Erythroblast (primary cell): ENCODE measurements at regions not wholly inside any gene's neighbourhood (a gene's known extent, or its start where the extent isn't known, plus 50 kb on each side); places are given as distances from the start of the nearest gene placed in this dataset.

Experiments used
- GATA1 ChIP-seq: IDR thresholded peaks from 2 replicates; pipeline ENCODE4 v1.6.1; 2011; ENCODE audit warnings: low read depth, mild to moderate bottlenecking, control low read depth, low read length, moderate library complexity
- POLR2A ChIP-seq: IDR thresholded peaks from 2 replicates; pipeline ENCODE4 v1.6.1; 2011; ENCODE audit warnings: mild to moderate bottlenecking, low read length

DNA sequence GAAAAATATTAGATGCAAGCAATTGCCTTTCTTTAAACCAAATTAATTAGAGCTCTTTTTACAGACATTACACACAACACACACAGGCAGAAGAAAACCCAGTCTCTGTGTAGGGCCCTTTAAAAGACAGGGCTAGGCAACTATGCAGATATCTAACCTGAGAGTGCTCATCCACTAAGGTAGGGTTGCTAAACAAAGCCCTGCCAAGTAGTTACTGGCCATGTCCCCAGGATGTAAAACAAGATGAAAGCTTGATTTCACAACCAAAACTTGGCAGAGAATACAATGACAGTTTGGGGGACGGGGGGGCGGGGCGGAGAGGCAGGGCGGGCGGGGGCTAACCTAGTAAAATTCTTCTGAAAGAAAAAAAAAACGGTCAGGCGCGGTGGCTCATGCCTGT is 669.0 kb upstream of the CA10 start:
- TF ChIP-seq POLR2A, result no peak
- no peak for TF ChIP-seq GATA1
